HG03025 (cell line): ENCODE measurements at regions not wholly inside any gene's neighbourhood (a gene's known extent, or its start where the extent isn't known, plus 50 kb on each side); places are given as distances from the start of the nearest gene placed in this dataset.
"Not testable (repeated sequence)": the region's sequence is repeated elsewhere in the genome, so short reads cannot be mapped to it uniquely, and the experiment has no call there.

Source experiments
- ATAC-seq: cut with Tn5 transposase; IDR thresholded peaks from one replicate; pipeline ENCODE4 v1.9.1; 2021; ENCODE audit warnings: mild to moderate bottlenecking, moderate library complexity; ENCODE audit not compliant: unreplicated experiment, low FRiP score

DNA sequence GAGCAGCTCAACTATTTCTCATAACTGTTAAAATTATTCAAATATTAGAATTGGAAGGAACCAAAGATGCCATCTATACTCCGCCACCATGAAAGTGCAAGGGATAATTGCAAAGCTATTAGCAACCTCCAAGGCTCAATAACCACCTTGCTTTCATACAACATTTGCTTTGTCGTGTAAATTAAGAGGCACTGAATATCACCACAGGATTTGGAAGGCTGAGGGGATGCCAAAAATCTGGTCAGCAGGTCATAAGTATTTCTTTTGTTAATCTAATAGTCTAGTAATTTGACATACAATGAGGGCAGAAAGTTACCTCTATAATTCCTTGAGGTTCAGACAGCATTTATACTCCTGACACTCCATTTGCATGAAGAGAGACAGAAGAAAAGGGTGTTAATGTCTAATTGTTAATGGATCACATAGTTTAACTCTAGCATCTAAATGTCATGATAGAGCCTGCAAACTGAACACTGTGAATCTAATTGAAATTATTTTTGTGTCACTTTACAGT lies 200.9 kb upstream of the DIAPH2 start:
- ATAC-seq = no peak

DNA sequence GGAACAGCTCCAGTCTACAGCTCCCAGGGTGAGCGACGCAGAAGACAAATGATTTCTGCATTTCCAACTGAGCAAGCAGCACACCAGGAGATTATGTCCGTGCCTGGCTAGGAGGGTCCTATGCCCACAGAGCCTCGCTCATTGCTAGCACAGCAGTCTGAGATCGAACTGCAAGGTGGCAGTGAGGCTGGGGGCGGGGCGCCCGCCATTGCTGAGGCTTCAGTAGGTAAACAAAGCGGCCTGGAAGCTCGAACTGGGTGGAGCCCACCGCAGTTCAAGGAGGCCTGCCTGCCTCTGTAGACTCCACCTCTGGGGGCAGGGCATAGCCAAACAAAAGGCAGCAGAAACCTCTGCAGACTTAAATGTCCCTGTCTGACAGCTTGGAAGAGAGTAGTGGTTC lies 198.0 kb upstream of the DIAPH2 start:
- not testable (repeated sequence) for ATAC-seq

DNA sequence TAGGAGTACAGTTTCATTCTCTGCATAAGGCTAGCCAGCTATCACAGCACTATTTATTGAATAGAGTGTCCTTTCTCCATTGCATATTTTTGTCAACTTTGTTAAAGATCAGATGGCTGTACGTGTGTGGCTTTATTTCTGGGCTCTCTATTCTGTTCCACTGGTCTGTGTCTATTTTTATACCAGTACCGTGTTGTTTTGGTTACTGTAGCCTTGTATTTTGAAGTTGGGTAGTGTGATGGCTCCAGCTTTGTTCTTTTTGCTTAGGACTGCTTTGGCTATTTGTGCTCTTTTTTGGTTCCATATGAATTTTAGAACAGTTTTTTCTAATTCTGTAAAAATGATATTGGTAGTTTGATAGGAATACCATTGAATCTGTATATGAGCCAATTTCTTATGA lies 182.1 kb upstream of the DIAPH2 start:
- ATAC-seq = no peak

DNA sequence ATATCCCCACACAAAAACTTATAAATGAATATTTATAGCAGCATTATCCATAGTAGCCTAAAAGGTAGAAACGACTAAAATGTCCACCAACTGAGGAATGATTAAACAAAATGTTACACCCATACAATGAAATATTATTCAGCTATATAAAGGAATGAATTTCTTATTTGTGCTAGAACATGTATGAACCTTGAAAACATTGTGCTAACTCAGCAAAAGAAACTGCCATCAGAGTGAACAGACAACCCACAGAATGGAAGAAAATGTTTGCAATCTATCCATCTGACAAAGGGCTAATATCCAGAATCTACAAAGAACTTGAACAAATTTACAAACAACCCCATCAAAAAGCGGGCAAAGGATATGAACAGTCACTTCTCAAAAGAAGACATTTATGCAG lies 155.3 kb upstream of the DIAPH2 start:
- not testable (repeated sequence) for ATAC-seq

DNA sequence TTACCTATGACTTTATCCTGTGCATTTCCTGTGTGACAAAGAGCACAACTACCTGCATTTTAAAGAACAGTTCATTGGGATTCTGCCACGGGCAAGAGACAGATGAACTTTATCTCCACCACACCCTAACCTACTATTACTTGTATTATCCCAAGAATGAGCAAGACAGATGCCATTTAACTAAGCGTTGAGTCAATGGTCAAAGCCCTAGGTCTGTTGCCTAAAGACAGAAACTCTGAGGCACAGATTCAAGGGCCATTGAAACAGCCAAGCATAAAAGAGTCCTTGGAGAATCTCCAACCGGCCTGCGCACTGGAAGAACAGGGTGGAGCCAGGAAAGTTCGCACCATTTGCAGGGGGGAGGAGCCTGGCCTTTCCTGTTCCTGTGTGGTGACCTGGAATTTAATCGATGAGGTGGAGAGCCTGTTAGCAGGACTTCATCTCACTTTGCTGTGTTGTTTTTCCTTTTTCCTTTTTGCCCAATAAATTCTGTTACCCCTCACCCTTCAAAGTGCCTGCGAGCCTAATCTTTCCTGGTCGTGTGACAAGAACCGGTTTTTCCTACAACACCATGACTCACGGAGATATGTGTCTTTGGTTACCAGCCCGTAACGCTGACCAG lies 146.4 kb upstream of the DIAPH2 start:
- ATAC-seq = no peak

DNA sequence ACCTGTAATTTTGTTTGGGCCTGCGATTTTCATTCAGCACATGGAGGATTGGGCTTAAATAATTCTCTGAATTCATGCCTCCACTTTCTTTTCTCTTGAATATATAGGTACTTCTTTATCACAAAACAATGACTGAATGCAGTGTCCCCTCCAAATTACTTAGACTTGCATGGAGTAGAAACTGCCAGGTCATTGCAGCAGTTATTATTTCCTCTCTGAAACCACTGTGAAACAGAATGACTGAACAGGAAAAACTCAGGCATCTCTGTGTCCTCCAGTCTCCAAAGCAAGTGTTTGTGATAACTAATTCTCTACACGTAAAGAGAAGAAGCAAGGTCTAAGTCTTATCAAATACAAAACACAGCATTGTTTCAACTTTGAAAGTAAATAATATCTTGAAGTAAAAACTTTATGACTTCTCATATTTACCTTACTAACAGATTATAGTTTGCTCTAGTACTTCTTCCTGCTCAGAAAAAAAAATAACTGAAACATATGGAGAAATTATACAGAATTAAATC lies 144.5 kb upstream of the DIAPH2 start:
- ATAC-seq = no peak

DNA sequence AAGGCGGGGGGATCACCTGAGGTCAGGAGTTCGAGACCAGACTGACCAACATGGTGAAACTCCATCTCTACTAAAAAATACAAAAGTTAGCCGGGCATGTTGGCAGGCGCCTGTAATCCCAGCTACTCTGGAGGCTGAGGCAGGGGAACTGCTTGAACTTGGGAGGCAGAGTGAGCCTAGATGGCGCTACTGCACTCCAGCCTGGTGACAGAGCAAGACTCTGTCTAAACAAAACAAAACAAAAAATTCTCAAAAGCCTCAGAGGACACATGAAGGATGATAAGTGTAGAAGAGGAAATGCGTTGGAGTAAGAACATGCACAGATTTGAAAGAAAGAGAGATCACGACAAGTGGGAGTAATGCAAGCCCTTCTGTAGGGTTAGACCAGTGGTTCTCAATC lies 138.4 kb upstream of the DIAPH2 start:
- ATAC-seq = not testable (repeated sequence)

DNA sequence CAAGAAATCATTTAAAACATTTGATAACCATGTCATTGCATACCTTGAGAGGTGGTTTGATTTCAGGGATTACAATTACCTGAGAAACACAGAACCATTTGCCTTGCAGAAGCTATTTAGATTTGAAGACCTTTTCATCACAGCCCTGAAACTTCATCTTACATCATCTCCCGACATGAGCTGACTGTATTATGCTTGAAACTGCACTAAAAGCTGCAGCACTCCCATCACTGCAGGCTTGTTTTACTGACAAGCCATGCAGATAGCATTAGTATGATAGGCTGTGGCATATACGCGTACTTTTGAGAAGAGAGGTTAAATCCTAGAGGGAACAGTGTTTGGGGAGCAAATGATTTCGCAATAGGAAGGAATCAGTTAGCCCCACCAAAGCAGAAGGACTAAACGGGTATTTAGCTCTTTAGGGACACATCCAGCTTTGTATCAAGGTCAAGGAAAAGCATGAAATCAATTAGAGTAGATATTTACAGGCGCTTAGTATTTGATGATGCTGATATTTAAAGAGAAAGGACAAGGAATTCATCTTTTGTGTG lies 133.2 kb upstream of the DIAPH2 start:
- no peak for ATAC-seq

DNA sequence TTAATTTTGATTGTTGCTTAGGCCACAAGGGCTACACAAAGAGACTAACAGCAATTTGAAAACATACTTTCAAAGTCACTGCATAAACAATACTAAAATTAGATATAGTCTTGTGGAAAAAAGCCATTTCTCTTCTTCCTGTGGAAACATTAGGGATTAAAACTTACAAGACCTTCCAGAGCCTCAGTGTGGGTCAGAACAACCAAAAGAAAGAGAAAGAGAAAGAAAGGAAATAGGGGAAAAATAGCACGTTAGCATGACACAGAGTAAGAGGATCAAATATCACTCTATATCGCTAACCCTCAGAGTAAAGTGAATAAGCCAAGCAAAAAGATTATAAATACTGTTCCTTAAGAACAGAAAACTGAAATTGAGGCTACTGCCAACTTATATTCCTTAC lies 127.8 kb upstream of the DIAPH2 start:
- ATAC-seq = no peak

DNA sequence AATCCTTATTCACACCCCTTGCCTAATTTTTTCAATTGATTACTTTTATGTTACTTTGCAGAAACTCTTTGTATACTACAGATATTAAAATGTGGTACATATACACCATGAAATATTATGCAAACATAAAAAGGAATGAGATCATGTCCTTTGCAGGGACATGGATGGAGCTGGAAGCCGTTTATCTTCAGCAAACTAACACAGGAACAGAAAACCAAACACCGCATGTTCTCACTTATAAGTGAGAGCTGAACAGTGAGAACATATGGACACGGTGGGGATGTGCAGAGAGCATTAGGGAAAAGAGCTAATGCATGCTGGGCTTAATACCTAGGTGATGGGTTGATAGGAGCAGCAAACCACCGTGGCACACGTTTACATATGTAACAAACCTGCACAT lies 123.5 kb upstream of the DIAPH2 start:
- ATAC-seq = not testable (repeated sequence)

DNA sequence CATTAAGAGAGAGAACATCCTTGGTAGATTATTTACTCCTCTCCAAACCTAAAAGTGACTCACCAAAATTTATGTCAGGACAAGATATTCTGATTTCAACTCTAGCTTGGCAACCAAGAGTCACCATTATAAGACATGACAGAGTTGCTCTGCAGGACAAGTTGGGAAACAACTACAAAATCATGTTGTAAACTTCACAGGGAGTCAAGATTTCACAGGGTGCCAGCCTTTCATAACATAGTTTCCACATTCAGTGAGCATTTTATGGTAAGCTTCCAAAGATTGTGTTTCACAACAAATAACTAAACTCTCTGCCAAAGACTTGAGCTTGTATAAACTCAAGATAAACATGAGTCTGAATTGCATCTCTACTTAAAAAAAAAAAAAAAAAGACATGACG lies 121.0 kb upstream of the DIAPH2 start:
- ATAC-seq = no peak

DNA sequence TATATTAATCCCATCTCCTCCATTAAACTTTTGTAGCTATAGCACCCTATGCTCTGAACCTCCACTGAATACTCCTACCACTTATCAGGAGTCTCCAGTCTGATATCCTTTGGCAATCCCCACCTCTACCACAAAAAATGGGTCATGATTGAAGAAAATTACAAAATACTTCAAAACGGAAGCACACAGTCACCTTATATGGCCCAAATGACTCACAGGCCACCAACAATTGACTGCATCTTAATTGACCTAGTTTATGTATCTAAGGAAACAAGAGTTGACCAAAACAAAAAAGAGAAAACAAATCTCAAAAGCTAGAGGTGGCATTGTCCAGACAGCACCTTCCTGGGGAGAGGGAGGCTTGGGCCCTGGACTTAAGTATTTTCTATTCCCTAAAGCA lies 120.0 kb upstream of the DIAPH2 start:
- no peak for ATAC-seq

DNA sequence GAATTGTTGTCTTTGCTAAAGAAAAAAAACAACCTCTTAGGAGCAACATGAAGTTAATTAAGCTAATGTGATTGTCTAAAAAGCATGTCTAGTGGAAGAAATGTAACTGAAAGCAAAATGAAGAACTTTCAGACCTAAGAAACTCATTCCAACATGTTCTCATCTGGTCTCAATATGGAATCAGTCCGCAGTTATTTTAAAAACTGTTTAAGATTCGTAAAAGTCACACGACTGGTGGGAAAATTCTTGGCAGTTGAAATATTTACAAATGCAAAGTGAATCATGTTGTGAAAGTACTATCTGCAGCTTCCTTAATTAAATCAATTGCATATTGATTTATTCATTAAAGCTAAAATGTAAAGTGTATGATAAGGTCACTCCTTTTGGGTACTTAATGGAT lies 117.8 kb upstream of the DIAPH2 start:
- ATAC-seq = no peak

DNA sequence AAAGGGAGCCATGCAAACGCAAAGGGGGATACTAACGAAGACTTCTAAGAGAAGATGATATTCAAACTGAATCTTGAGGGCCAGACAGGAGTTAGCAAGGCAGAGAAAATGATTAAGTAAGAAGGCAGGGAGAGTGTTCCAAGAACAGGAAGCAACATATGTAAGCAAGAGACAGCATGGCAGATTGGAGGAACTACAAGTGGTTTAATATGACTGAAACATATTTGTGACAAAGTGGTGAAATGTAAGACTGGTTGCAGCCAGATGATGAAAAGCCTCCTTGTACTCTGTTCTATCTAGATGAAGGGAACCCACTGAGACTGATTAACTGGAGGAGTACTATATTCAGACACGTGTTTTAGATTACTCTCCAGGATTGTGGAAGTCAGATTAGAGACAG lies 116.6 kb upstream of the DIAPH2 start:
- no peak for ATAC-seq

DNA sequence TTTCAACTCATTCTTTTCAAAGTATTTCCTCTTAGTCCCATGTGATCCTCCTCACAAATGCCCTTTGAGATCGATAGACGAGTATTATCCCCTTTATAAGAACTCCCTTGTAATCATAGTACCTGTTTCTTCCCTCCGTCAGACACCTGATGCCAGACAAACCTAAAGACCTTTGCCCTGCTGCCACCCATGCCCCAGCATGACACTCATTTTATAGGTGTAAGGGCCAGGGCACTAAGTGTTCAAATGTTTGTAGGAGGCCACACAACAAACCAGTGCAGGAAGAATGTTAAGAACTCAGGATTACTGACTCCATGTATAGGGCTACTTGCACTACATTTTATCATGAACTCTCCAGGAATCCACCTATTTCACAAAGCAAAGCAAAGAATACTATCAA lies 115.6 kb upstream of the DIAPH2 start:
- ATAC-seq = no peak

DNA sequence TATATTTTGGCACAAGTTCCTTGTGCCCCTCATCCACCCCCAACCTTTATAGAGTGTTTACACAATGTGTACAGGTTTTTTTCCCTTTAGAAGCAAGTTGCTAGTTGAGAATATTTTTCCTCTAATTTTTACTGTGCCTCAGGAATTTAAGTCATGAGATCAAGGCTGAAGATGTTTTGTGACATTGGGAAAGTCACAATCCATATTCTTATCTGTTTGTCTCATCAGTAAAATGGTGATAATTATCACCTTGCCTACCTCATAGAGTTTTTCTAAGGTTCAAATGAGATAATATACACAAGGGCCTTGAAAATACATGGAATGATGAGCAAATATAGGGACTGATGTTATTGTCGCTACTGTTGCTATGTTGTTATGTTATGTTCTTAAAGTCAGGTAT lies 109.6 kb upstream of the DIAPH2 start:
- no peak for ATAC-seq

DNA sequence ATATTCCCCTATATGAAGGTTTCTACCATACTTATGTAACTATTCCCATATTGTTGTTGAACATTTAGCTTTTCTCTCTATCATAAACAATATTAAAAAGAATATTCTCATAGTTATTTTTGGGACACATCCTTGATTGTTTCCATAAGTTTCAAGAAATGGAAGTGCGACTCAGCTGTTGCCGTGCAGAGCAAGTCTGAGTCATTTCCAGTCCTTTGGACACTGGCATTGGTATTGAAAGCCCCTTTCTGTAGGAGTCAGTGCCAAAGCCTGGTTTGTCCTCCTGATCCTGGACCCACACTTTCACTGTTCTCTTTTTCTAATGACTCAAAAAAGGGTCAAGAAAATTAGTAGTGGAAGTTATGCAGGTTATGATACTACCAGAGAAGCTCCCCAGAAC lies 108.3 kb upstream of the DIAPH2 start:
- ATAC-seq = no peak

DNA sequence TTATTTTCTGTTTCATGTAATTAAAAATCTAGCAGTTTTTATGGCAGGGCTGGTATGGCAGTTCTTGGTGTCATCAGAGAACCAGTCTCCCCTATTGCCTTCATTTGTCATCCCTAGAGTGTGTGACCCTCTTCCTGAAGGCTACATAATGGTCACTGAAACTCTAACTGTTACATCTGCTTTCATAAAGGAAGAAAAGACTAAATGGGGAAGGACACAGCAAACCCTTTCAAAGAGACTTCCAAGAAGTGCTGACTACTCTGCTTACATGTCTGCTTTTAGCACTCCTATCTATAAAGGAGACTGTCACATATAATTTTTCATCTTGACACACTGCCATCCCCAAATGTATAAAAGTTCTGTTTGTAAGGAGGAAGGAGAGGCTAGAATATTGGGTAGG lies 105.9 kb upstream of the DIAPH2 start:
- ATAC-seq = no peak

DNA sequence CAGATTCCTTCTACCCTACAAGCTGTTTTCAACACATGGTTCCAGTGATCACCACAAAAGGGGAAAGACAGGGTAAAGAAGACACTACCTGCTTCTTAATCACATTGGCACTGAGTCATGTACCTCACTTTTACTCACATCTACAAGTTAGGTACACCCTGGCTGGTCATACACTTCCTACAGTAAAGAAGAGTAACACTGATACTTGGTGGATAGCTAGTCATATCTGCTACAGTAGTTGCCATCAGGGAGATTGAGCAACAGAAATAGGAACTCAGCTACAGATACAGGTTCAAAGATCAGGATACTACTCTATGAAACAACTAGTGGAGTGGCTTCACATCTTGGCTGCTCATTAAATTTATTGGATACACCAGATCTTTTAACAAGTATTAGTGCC lies 105.4 kb upstream of the DIAPH2 start:
- no peak for ATAC-seq

DNA sequence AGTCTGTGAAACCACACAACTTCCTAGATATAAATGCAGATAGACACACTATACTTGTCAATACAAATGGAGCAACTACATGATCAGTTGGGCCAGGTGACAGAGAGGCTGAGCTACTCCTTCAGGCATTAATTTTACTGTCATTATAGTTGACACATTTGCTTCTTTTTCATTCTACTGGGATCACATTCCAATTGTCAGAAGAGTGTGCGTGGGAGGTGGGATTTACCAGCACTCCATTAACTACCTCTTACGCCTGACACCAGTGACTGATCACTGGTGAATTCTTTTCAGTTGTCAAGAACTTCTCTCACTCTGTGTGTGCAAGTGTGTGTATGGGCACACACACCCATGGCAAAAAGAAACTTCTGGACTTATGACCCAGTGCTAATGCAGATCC lies 94.2 kb upstream of the DIAPH2 start:
- no peak for ATAC-seq

DNA sequence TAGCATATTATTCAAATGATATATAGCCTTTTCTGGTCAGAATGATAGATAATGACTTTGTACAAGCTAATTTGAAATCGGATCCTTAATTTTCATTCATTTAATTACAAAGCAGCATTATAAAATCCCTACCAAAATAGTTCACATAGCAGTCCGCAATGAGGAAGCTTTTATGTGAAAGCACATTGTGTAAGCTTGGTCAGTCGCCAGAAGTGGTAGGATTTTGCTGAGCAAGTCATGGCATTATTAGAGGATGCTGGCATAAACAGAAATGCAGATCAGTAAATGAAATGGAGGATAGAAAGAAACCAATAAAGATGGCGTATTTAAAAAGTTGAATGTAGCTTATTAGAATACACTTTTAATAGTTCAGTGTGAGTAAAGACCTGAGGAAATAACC lies 93.2 kb upstream of the DIAPH2 start:
- ATAC-seq = no peak

DNA sequence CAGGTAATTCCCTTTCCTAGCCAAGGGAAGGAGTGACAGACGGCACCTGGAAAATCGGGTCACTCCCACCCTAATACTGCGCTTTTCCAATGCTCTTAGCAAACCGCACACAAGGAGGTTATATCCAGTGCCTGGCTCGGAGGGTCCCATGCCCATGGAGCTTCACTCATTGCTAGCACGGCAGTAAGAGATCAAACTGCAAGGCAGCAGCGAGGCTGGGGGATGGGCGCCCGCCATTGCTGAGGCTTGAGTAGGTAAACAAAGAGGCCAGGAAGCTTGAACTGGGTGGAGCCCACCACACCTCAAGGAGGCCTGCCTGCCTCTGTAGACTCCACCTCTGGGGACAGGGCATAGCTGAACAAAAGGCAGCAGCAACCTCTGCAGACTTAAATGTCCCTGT lies 86.8 kb upstream of the DIAPH2 start:
- ATAC-seq = not testable (repeated sequence)
